Memory B cell (primary cell): ENCODE measurements at regions not wholly inside any gene's neighbourhood (a gene's known extent, or its start where the extent isn't known, plus 50 kb on each side); places are given as distances from the start of the nearest gene placed in this dataset.
"Not testable (repeated sequence)": the region's sequence is repeated elsewhere in the genome, so short reads cannot be mapped to it uniquely, and the experiment has no call there.

Source experiments
- ATAC-seq: fragments of 150-1000 bp; cut with Tn5 transposase; 2 replicates; pipeline ENCODE4 v1.10.0; 2021; ENCODE audit warnings: low read depth, mild to moderate bottlenecking, moderate library complexity
- DNase-seq, 2 donors: peaks; one replicate each; pipeline ENCODE4 v3.0.0; 2022; ENCODE audit warnings: low spot score in 2 of 2
- H3K27ac Mint-ChIP-seq: one replicate; pipeline ENCODE4 v1.8.0; 2022; ENCODE audit warnings: mild to moderate bottlenecking, moderate library complexity, mixed read lengths
- H3K27me3 Mint-ChIP-seq: one replicate; pipeline ENCODE4 v1.8.0; 2022; ENCODE audit warnings: mixed read lengths
- H3K36me3 Mint-ChIP-seq: one replicate; pipeline ENCODE4 v1.8.0; 2022; ENCODE audit warnings: mild to moderate bottlenecking, mixed read lengths
- H3K4me1 Mint-ChIP-seq: one replicate; pipeline ENCODE4 v1.8.0; 2022; ENCODE audit warnings: mixed read lengths
- H3K4me3 Mint-ChIP-seq: one replicate; pipeline ENCODE4 v1.8.0; 2022; ENCODE audit warnings: mild to moderate bottlenecking, moderate library complexity, mixed read lengths
- H3K9me3 Mint-ChIP-seq: one replicate; pipeline ENCODE4 v1.8.0; 2022; ENCODE audit warnings: mixed read lengths

- DNase-seq = no peak
- H3K4me3 Mint-ChIP-seq = no peak overlapping the region
- no peak overlapping the region for H3K27ac Mint-ChIP-seq
- H3K9me3 Mint-ChIP-seq = peaks cover 1% of the 10 kb centered on the region
- ATAC-seq = no peak
- no peaks in the 10 kb centered on the region for H3K36me3 Mint-ChIP-seq
- peaks cover 4% of the 10 kb centered on the region for H3K27me3 Mint-ChIP-seq
- no peaks in the 10 kb centered on the region for H3K4me1 Mint-ChIP-seq
Measured at GRCh38 chrX:39267176-39267575, 465.9 kb downstream of the MID1IP1 start.

GRCh38 chrX:39268207-39268606 lies 466.9 kb downstream of the MID1IP1 start:
- Mint-ChIP-seq H3K27me3 (peaks cover 6% of the 10 kb centered on the region), H3K4me1 (no peaks in the 10 kb centered on the region), H3K36me3 (peaks cover 2% of the 10 kb centered on the region), H3K4me3 (no peak overlapping the region), H3K9me3 (peaks cover 1% of the 10 kb centered on the region), H3K27ac (no peak overlapping the region)
- ATAC-seq = no peak
- DNase-seq = no peak

DNA sequence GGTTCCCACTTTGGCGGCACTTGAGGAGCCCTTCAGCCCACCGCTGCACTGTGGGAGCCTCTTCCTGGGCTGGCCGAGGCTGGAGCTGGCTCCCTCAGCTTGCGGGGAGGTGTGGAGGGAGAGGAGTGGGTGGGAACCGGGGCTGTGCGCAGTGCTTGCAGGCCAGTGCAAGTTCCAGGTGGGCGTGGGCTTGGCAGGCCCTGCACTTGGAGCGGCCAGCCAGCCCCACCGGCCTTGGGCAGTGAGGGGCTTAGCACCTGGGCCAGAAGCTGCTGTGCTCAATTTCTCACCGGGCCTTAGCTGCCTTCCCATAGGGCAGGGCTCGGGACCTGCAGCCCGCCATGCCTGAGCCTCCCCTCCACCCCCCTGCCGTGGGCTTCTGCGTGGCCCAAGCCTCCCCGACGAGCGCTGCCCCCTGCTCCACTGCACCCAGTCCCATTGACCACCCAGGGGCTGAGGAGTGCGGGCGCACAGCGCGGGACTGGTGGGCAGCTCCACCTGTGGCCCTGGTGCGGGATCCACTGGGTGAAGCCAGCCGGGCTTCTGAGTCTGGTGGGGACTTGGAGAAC lies 474.3 kb downstream of the MID1IP1 start:
- Mint-ChIP-seq H3K4me1 (no peaks in the 10 kb centered on the region), H3K27ac (no peak overlapping the region), H3K4me3 (no peak overlapping the region), H3K9me3 (no peaks in the 10 kb centered on the region), H3K36me3 (peaks cover 2% of the 10 kb centered on the region), H3K27me3 (peaks cover 3% of the 10 kb centered on the region)
- DNase-seq = no peak
- no peak for ATAC-seq

DNA sequence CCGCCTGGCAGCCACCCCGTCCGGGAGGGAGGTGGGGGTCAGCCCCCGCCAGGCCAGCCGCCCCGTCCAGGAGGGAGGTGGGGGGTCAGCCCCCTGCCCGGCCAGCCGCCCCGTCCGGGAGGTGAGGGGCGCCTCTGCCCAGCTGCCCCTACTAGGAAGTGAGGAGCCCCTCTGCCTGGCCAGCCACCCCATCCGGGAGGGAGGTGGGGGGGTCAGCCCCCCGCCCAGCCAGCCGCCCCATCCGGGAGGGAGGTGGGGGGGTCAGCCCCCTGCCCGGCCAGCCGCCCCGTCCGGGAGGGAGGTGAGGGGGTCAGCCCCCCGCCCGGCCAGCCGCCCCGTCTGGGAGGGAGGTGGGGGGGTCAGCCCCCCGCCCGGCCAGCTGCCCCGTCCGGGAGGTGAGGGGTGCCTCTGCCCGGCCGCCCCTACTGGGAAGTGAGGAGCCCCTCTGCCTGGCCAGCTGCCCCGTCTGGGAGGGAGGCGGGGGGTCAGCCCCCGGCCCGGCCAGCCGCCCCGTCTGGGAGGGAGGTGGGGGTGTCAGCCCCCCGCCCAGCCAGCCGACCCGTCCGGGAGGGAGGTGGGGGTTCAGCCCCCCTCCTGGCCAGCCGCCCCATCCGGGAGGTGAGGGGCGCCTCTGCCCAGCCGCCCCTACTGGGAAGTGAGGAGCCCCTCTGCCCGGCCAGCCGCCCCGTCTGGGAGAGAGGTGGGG lies 476.6 kb downstream of the MID1IP1 start:
- H3K36me3 Mint-ChIP-seq, DNase-seq, H3K4me1 Mint-ChIP-seq, H3K9me3 Mint-ChIP-seq, H3K4me3 Mint-ChIP-seq, H3K27me3 Mint-ChIP-seq, H3K27ac Mint-ChIP-seq, ATAC-seq: not testable (repeated sequence)

GRCh38 chrX:39283239-39283638 lies 482.0 kb downstream of the MID1IP1 start:
- Mint-ChIP-seq H3K4me3 (no peak overlapping the region), H3K36me3 (no peaks in the 10 kb centered on the region), H3K9me3 (peaks cover 10% of the 10 kb centered on the region), H3K27ac (no peak overlapping the region), H3K27me3 (no peaks in the 10 kb centered on the region), H3K4me1 (no peaks in the 10 kb centered on the region)
- DNase-seq (no peak), ATAC-seq (no peak)

GRCh38 chrX:39288592-39288991 lies 487.3 kb downstream of the MID1IP1 start:
- no peak overlapping the region for H3K27ac Mint-ChIP-seq

GRCh38 chrX:39289827-39290226 lies 488.6 kb downstream of the MID1IP1 start:
- no peak overlapping the region for H3K27ac Mint-ChIP-seq
- no peaks in the 10 kb centered on the region for H3K36me3 Mint-ChIP-seq
- no peak for ATAC-seq
- H3K27me3 Mint-ChIP-seq = peaks cover 8% of the 10 kb centered on the region
- H3K4me3 Mint-ChIP-seq = no peak overlapping the region
- H3K4me1 Mint-ChIP-seq = no peaks in the 10 kb centered on the region
- H3K9me3 Mint-ChIP-seq = peaks cover 4% of the 10 kb centered on the region
- DNase-seq = no peak

More at GRCh38 chrX:39288592-39288991, 487.3 kb downstream of the MID1IP1 start:
- Mint-ChIP-seq H3K4me3 (no peak overlapping the region), H3K36me3 (no peaks in the 10 kb centered on the region), H3K27me3 (peaks cover 5% of the 10 kb centered on the region), H3K9me3 (peaks cover 5% of the 10 kb centered on the region), H3K4me1 (no peaks in the 10 kb centered on the region)
- ATAC-seq (no peak), DNase-seq (no peak)

GRCh38 chrX:39293203-39293602 lies 491.9 kb downstream of the MID1IP1 start:
- H3K4me1 Mint-ChIP-seq = no peaks in the 10 kb centered on the region
- no peak overlapping the region for H3K27ac Mint-ChIP-seq

DNA sequence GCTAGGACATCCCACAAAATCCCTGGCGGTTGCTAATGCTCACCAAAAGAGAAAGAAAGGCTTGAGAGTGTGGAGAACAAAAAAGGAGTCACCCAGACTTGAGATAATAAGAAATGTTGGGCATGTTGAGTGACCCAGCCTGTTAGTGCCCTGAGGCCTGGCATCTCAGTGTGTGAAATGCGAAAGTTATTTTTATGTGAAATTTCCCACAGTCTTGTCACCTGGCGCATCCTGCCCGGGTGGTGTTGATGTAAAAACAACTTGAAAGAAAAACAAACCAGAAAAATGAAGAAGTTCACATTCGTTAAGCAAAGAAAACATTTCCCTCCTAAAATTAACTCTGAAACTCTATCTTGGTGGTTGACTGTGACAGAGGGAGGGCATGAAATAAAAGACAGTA lies 495.2 kb downstream of the MID1IP1 start:
- Mint-ChIP-seq H3K27me3 (peaks cover 13% of the 10 kb centered on the region), H3K9me3 (peaks cover 4% of the 10 kb centered on the region), H3K27ac (no peak overlapping the region), H3K4me3 (no peak overlapping the region), H3K4me1 (no peaks in the 10 kb centered on the region), H3K36me3 (peaks cover 4% of the 10 kb centered on the region)
- ATAC-seq (no peak), DNase-seq (no peak)

More at GRCh38 chrX:39293203-39293602, 491.9 kb downstream of the MID1IP1 start:
- ATAC-seq (no peak), DNase-seq (no peak)
- H3K4me3 Mint-ChIP-seq = no peak overlapping the region
- peaks cover 4% of the 10 kb centered on the region for H3K9me3 Mint-ChIP-seq
- H3K36me3 Mint-ChIP-seq = peaks cover 2% of the 10 kb centered on the region
- H3K27me3 Mint-ChIP-seq = peaks cover 11% of the 10 kb centered on the region

GRCh38 chrX:39298821-39299220 lies 497.6 kb downstream of the MID1IP1 start:
- Mint-ChIP-seq H3K27ac (no peak overlapping the region), H3K4me3 (no peak overlapping the region), H3K36me3 (peaks cover 4% of the 10 kb centered on the region), H3K4me1 (no peaks in the 10 kb centered on the region), H3K27me3 (peaks cover 10% of the 10 kb centered on the region), H3K9me3 (peaks cover 4% of the 10 kb centered on the region)
- DNase-seq (no peak), ATAC-seq (no peak)

DNA sequence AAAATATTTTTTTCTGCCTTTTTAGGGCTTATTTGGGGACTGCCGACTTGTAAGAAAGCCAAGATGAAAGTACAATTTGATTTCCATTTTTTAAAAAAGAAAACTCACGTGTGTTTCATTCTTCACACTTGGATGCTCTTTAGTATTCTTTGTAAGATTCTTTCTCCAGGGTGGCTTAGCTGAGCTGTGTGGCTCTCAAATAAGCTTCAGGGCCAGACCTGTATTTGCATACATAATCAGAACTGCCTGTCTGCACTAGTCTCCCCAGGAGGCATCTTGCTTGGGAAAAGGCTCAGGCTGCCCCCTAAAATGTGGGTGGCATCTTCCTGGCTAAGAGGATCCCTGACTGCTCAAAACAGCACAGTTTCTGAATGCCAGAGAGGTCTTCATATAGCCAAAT lies 498.4 kb downstream of the MID1IP1 start:
- no peak overlapping the region for H3K27ac Mint-ChIP-seq
- no peak overlapping the region for H3K4me3 Mint-ChIP-seq
- peaks cover 4% of the 10 kb centered on the region for H3K36me3 Mint-ChIP-seq

GRCh38 chrX:39301036-39301435 lies 499.8 kb downstream of the MID1IP1 start:
- H3K27me3 Mint-ChIP-seq = peaks cover 6% of the 10 kb centered on the region
- H3K36me3 Mint-ChIP-seq = peaks cover 2% of the 10 kb centered on the region
- H3K9me3 Mint-ChIP-seq = peaks cover 1% of the 10 kb centered on the region
- H3K27ac Mint-ChIP-seq = no peak overlapping the region
- no peak overlapping the region for H3K4me3 Mint-ChIP-seq
- DNase-seq = no peak
- no peak for ATAC-seq
- H3K4me1 Mint-ChIP-seq = no peaks in the 10 kb centered on the region

More for the DNA sequence above, 498.4 kb downstream of the MID1IP1 start:
- no peak for ATAC-seq
- no peaks in the 10 kb centered on the region for H3K4me1 Mint-ChIP-seq
- peaks cover 7% of the 10 kb centered on the region for H3K27me3 Mint-ChIP-seq
- DNase-seq = no peak
- H3K9me3 Mint-ChIP-seq = peaks cover 4% of the 10 kb centered on the region

DNA sequence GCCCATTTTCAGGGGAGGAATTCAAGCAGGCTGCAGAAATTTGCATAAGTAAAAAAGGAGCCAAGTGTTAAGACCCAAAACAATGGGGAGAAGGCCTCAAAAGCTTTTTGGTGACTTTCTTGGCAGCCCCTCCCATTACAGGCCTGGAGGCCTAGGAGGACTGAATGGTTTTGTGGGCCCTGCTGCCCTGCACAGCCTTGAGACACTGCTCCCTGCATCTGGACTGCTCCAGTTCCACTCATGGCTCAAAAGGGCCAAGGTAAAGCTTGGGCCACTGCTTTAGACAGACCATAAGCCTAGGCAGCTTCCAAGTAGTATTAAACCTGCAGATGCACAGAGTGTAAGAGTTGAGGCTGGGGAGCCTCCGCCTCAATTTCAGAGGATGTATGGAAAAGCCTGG lies 501.6 kb downstream of the MID1IP1 start:
- no peak for ATAC-seq
- Mint-ChIP-seq H3K36me3 (peaks cover 2% of the 10 kb centered on the region), H3K4me1 (no peaks in the 10 kb centered on the region), H3K27ac (no peak overlapping the region), H3K4me3 (no peak overlapping the region), H3K9me3 (peaks cover 1% of the 10 kb centered on the region), H3K27me3 (peaks cover 8% of the 10 kb centered on the region)
- DNase-seq = no peak

DNA sequence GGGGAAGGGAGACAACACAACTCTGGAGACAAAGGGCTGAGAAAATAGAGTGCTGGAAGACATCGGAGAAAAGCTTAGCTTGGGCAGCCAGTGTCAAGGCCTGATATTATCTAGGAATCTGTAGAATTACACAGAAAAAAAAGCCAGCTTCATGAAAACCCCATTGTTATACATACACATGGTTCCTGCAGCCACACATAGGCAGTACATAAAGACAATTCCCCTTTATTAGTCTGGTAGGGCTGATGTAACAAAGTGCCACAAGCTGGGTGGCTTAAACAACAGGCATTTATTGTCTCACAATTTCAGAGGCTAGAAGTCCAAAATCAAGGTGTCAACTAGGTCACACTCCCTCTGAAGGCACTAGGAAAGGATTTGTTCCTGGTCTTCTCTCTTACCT lies 503.5 kb downstream of the MID1IP1 start:
- peaks cover 1% of the 10 kb centered on the region for H3K9me3 Mint-ChIP-seq
- no peak for ATAC-seq
- H3K4me1 Mint-ChIP-seq = no peaks in the 10 kb centered on the region
- peaks cover 4% of the 10 kb centered on the region for H3K27me3 Mint-ChIP-seq
- no peaks in the 10 kb centered on the region for H3K36me3 Mint-ChIP-seq
- H3K4me3 Mint-ChIP-seq = no peak overlapping the region
- H3K27ac Mint-ChIP-seq = no peak overlapping the region
- no peak for DNase-seq

DNA sequence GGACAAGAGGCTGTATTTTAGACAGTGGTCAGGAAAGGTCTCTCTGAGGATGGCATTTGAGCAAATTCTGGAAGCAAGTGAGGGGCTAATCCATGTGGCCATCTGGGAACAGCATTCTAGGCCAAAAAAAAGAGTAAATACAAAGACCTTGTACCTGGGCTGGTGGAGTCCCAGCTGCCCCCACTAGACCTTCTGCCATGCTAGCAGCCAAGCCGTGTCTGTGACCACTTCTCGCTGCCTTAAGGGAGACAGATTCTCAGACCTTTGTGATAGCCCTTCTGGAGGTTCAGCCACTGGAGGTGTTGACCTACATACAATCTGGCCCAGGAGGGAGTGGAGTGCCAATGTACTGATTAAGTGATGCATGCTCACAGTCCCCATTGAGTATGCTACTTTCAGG lies 506.2 kb downstream of the MID1IP1 start:
- no peak for DNase-seq
- H3K27ac Mint-ChIP-seq = no peak overlapping the region

More for the DNA sequence above, 506.2 kb downstream of the MID1IP1 start:
- ATAC-seq = no peak
- Mint-ChIP-seq H3K9me3 (peaks cover 1% of the 10 kb centered on the region), H3K4me1 (peaks cover 6% of the 10 kb centered on the region), H3K36me3 (no peaks in the 10 kb centered on the region), H3K27me3 (peaks cover 9% of the 10 kb centered on the region), H3K4me3 (no peak overlapping the region)
